Fibroblast of mammary gland (primary cell): ENCODE measurements at regions not wholly inside any gene's neighbourhood (a gene's known extent, or its start where the extent isn't known, plus 50 kb on each side); places are given as distances from the start of the nearest gene placed in this dataset.

ENCODE experiments used
- DNase-seq: peaks from one replicate; pipeline ENCODE4 v3.0.0-alpha.2; 2010; ENCODE audit warnings: low read depth
- H3K4me3 ChIP-seq: 2 replicates; pipeline ENCODE4 v1.5.1; 2011; ENCODE audit warnings: low read depth, mild to moderate bottlenecking, low read length, moderate library complexity; ENCODE audit not compliant: control insufficient read depth
- TF ChIP-seq, protein P1 (sequence below): conservative IDR thresholded peaks from 2 replicates; pipeline ENCODE4 v1.5.1; 2011; ENCODE audit warnings: low read depth, low read length, inconsistent platforms; ENCODE audit not compliant: control insufficient read depth, insufficient read depth

DNA sequence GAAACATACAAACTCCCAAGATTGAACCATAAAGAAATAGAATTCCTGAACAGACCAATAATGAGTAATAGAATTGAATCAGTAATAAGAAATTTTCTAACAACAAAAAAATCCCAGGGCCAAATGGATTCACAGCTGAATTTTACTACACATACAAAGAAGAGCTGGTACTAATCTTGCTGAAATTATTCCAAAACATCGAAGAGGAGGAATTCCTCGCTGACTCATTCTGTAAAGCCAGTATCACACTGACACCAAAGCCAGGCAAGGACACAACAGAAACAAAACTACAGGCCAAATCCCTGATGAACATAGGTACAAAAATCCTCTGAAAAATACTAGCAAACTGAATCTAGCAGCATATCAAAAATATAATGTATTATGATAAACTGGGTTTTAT, 367.8 kb upstream of the CLEC14A start:
- no peak overlapping the region for H3K4me3 ChIP-seq
- DNase-seq: peak; percentile 21
- TF ChIP-seq, protein P1, sequence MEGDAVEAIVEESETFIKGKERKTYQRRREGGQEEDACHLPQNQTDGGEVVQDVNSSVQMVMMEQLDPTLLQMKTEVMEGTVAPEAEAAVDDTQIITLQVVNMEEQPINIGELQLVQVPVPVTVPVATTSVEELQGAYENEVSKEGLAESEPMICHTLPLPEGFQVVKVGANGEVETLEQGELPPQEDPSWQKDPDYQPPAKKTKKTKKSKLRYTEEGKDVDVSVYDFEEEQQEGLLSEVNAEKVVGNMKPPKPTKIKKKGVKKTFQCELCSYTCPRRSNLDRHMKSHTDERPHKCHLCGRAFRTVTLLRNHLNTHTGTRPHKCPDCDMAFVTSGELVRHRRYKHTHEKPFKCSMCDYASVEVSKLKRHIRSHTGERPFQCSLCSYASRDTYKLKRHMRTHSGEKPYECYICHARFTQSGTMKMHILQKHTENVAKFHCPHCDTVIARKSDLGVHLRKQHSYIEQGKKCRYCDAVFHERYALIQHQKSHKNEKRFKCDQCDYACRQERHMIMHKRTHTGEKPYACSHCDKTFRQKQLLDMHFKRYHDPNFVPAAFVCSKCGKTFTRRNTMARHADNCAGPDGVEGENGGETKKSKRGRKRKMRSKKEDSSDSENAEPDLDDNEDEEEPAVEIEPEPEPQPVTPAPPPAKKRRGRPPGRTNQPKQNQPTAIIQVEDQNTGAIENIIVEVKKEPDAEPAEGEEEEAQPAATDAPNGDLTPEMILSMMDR: no peak

GRCh38 chr14:38618514-38618913, 362.6 kb upstream of the CLEC14A start:
- TF ChIP-seq, protein P1: peak; percentile 14
- DNase-seq: no peak
- H3K4me3 ChIP-seq: no peak overlapping the region

GRCh38 chr14:38616959-38617358, 361.1 kb upstream of the CLEC14A start:
- TF ChIP-seq, protein P1: no peak

GRCh38 chr14:38611928-38612327, 356.0 kb upstream of the CLEC14A start:
- TF ChIP-seq, protein P1: no peak
- DNase-seq: no peak

More at GRCh38 chr14:38616959-38617358, 361.1 kb upstream of the CLEC14A start:
- no peak overlapping the region for H3K4me3 ChIP-seq
- DNase-seq: no peak

GRCh38 chr14:38608244-38608643, 352.4 kb upstream of the CLEC14A start:
- TF ChIP-seq, protein P1: no peak
- H3K4me3 ChIP-seq: no peak overlapping the region
- DNase-seq: no peak

More at GRCh38 chr14:38611928-38612327, 356.0 kb upstream of the CLEC14A start:
- no peak overlapping the region for H3K4me3 ChIP-seq

GRCh38 chr14:38605193-38606114, 349.6 kb upstream of the CLEC14A start:
- no peak overlapping the region for H3K4me3 ChIP-seq
- TF ChIP-seq, protein P1: peak; percentile 23
- no peak for DNase-seq
